ENCODE measurements at regions not wholly inside any gene's neighbourhood (a gene's known extent, or its start where the extent isn't known, plus 50 kb on each side); places are given as distances from the start of the nearest gene placed in this dataset.

DNA sequence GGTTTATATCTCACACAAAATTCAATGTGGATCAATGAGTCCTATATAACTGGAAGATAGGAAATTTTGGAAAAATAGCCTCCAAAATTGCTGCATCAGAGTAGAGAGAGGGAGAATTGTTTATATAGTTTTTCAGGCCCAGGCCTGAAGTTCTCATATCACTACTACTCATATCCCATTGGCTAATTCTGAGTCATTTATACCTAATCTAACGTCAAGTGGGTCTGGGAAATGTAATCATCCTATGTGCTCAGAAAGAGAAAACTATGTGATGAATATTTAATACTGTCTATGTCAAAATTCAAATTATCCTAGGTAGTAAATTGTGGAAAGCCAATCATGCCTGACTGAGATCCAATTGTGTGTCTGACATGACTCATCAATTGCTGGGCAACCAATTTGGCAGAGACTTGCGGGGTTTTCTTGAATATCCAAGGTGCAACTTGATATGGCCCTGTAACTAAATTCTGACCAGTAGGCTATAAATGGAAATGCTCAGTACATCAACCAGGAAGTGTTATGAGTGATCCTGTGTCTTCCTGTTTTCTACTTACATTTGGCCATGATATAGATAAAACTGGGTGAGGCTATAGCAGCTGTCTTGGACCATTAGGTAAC lies 744.4 kb downstream of the KCNJ3 start:
- ChIA-PET POLR2A (no interaction called here), CTCF (no interaction called here)
- TF ChIP-seq, protein P1, sequence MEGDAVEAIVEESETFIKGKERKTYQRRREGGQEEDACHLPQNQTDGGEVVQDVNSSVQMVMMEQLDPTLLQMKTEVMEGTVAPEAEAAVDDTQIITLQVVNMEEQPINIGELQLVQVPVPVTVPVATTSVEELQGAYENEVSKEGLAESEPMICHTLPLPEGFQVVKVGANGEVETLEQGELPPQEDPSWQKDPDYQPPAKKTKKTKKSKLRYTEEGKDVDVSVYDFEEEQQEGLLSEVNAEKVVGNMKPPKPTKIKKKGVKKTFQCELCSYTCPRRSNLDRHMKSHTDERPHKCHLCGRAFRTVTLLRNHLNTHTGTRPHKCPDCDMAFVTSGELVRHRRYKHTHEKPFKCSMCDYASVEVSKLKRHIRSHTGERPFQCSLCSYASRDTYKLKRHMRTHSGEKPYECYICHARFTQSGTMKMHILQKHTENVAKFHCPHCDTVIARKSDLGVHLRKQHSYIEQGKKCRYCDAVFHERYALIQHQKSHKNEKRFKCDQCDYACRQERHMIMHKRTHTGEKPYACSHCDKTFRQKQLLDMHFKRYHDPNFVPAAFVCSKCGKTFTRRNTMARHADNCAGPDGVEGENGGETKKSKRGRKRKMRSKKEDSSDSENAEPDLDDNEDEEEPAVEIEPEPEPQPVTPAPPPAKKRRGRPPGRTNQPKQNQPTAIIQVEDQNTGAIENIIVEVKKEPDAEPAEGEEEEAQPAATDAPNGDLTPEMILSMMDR (IDR thresholded peaks at IDR 0.05; ENCODE audit: control extremely low read depth, extremely low read depth, low read depth, missing control alignments): no peak
- no peak for DNase-seq (ENCODE audit: extremely low spot score)

DNA sequence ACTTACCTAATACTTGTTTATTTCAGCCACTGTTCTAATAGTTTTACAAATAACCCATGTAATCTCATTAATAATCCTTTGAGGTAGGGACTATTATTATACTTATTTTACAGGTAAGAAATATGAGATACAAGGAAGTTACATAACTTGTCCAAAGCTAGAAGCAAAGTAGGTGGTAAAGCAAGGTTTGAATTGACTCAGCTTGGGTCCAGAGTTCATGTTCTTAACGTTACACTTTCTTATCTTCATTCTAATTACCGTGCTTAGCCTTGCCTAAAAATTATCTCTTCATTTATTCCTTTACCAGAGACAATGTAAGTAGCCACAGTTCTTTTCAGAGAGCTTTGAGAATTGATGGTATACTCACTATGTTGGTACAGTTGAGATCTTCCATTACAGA lies 743.6 kb downstream of the KCNJ3 start:
- DNase-seq (ENCODE audit: extremely low spot score): no peak
- ChIA-PET POLR2A (no interaction called here), CTCF (no interaction called here)
- TF ChIP-seq, protein P1 (IDR thresholded peaks at IDR 0.05; ENCODE audit: control extremely low read depth, extremely low read depth, low read depth, missing control alignments): no peak

DNA sequence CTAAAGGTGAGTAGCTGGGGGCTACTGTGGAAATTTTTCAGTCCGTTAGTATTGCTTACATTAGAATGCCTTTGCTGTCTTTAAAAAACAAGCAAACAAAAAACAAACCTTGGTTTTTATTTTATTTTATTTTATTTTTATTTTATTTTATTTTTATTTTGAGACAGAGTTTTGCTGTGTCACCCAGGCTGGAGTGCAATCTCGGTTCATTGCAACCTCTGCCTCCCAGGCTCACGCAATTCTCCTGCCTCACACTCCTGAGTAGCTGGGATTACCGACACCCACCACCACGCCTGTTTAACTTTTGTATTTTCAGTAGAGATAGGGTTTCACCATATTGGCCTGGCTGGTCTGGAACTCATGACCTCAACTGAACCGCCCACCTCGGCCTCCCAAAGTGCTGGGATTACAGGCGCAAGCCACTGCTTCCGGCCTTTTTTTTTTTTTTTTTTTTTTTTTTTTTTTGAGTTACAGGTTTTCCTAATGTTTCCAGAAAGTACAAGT lies 732.6 kb downstream of the KCNJ3 start:
- POLR2A ChIA-PET: no interaction called here
- CTCF ChIA-PET: no interaction called here
- DNase-seq (ENCODE audit: extremely low spot score): no peak
- TF ChIP-seq, protein P1 (IDR thresholded peaks at IDR 0.05; ENCODE audit: control extremely low read depth, extremely low read depth, low read depth, missing control alignments): no peak

DNA sequence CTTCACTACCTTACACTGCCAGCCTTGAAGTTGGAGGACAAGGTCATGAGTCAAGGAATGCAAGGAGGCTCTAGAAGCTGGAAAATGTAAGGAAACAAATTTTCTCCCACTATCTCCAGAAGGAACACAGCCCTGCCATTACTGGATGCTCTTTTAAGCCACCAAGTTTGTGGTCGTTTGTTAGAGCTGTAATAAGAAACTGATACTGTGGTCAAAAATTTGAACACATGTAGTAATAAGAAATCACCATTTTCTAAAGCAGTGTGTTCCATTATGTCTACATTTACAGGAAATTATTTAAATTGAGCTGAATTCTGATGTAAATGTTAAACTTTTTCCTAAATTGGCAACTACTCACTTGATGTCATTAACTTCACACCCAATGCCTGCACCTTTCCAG lies 729.0 kb downstream of the KCNJ3 start:
- TF ChIP-seq, protein P1 (IDR thresholded peaks at IDR 0.05; ENCODE audit: control extremely low read depth, extremely low read depth, low read depth, missing control alignments): no peak
- CTCF ChIA-PET: interaction anchor here (1.3 kb wide), 1 partner anchor 17 kb away, joined by 3 read pairs; no protein-coding TSS in a partner anchor

DNA sequence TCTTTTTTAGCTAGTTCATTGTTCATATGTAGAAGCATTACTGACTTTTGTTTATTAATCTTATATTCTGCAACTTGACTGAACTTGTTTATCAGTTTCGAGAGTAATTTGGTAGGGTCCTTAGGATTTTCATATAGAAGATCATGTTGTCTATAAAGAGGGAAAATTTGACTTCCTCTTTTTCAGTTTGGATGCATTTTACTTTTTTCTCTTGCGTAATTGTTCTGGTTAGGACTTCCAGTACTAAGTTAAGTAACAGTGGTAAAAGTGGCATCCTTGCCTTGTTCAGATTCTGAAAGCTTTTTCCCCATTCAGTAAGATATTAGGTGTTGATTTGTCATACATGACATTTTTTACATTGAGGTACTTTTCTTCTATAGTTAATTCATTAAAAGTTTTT lies 726.0 kb downstream of the KCNJ3 start:
- ChIA-PET POLR2A (no interaction called here), CTCF (no interaction called here)
- DNase-seq (ENCODE audit: extremely low spot score): no peak
- TF ChIP-seq, protein P1 (IDR thresholded peaks at IDR 0.05; ENCODE audit: control extremely low read depth, extremely low read depth, low read depth, missing control alignments): no peak

More for the DNA sequence above, 729.0 kb downstream of the KCNJ3 start:
- POLR2A ChIA-PET: no interaction called here
- DNase-seq (ENCODE audit: extremely low spot score): no peak

DNA sequence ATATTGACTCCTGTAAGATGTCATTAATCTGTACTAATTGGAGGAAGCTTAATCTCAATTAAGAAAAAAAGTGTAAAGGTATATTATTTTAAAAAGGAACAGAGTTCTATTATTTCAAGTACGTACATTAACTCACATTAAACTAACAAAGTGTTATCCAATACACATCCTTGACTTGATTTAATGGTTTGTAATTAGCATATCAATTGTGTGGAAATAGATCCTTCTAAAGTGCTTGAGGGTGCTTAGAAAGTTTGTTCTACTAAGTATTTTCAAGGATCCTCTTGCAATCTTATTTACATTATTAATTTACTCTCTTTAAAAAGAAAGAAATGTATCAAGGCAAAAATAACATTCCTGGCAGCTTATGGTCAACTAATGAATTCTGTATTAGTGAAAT lies 720.3 kb downstream of the KCNJ3 start:
- ChIA-PET POLR2A (no interaction called here), CTCF (no interaction called here)
- DNase-seq (ENCODE audit: extremely low spot score): no peak
- TF ChIP-seq, protein P1 (IDR thresholded peaks at IDR 0.05; ENCODE audit: control extremely low read depth, extremely low read depth, low read depth, missing control alignments): no peak
